Natural killer cell (primary cell): ENCODE measurements at regions not wholly inside any gene's neighbourhood (a gene's known extent, or its start where the extent isn't known, plus 50 kb on each side); places are given as distances from the start of the nearest gene placed in this dataset.

Source experiments
- ATAC-seq, 3 donors: fragments of 150-1000 bp in 2 of 3; fragments of 200-7000 bp in 1 of 3; cut with Tn5 transposase; 1 replicate in 1 of 3; 2 replicates in 2 of 3; pipeline ENCODE4 v1.10.0; 2021; ENCODE audit warnings: mild to moderate bottlenecking in 2 of 3, moderate library complexity in 2 of 3
- DNase-seq, 2 donors: peaks; one replicate each; pipeline versions ENCODE4 v3.0.0 to v3.0.0-alpha.2; 2013 to 2021; ENCODE audit warnings: mixed read lengths in 1 of 2
- H3K27ac ChIP-seq: one replicate; pipeline ENCODE4 v1.5.1; 2013; ENCODE audit warnings: mild to moderate bottlenecking, low read length
- H3K27me3 ChIP-seq: one replicate; pipeline ENCODE4 v1.6.1; 2013; ENCODE audit warnings: low read length; ENCODE audit not compliant: control insufficient read depth, insufficient read depth
- H3K36me3 ChIP-seq: one replicate; pipeline ENCODE4 v1.6.1; 2013; ENCODE audit warnings: low read length; ENCODE audit not compliant: control insufficient read depth, insufficient read depth
- H3K4me1 ChIP-seq: one replicate; pipeline ENCODE4 v1.6.1; 2013; ENCODE audit warnings: low read length; ENCODE audit not compliant: control insufficient read depth, insufficient read depth
- H3K4me3 ChIP-seq: one replicate; pipeline ENCODE4 v1.5.1; 2013; ENCODE audit warnings: low read length
- H3K9me3 ChIP-seq: one replicate; pipeline ENCODE4 v1.6.1; 2013; ENCODE audit warnings: low read length; ENCODE audit not compliant: control insufficient read depth, insufficient read depth
- H3K27ac Mint-ChIP-seq, 2 donors: one replicate each; pipeline ENCODE4 v1.8.0; 2022; ENCODE audit warnings: mild to moderate bottlenecking in 2 of 2, mixed read lengths in 2 of 2, moderate library complexity in 1 of 2
- H3K27me3 Mint-ChIP-seq, 2 donors: one replicate each; pipeline ENCODE4 v1.8.0; 2022; ENCODE audit warnings: low read depth in 2 of 2, mixed read lengths in 2 of 2
- H3K36me3 Mint-ChIP-seq: one replicate; pipeline ENCODE4 v1.8.0; 2022; ENCODE audit warnings: mixed read lengths
- H3K4me1 Mint-ChIP-seq, 2 donors: one replicate each; pipeline ENCODE4 v1.8.0; 2022; ENCODE audit warnings: mixed read lengths in 2 of 2
- H3K4me3 Mint-ChIP-seq: one replicate; pipeline ENCODE4 v1.8.0; 2022; ENCODE audit warnings: mild to moderate bottlenecking, moderate library complexity, mixed read lengths
- H3K9me3 Mint-ChIP-seq, 2 donors: one replicate each; pipeline ENCODE4 v1.8.0; 2022; ENCODE audit warnings: mixed read lengths in 2 of 2
- WGBS: methylation state at CpG from one replicate; pipeline ENCODE4 v1.1.7; 2013; ENCODE audit warnings: missing lambda C conversion rate; ENCODE audit not compliant: insufficient coverage; 5-methylcytosine and 5-hydroxymethylcytosine counted together
- intact Hi-C: fragments of 100-400 bp; cut with micrococcal nuclease; formaldehyde crosslinking; loops from one replicate; pipeline ENCODE4 v1.14.2; 2022
- TF ChIP-seq, protein P1 (sequence below): fragments of 200-600 bp; IDR thresholded peaks from one replicate; pipeline ENCODE4 v1.8.0; 2022; ENCODE audit warnings: antibody characterized with exemption

- H3K36me3 ChIP-seq: no peaks in the 10 kb centered on the region
- H3K4me1 ChIP-seq: no peaks in the 10 kb centered on the region
- ATAC-seq: no peak
- H3K9me3 ChIP-seq: no peaks in the 10 kb centered on the region
- no peak overlapping the region for H3K4me3 ChIP-seq
- Mint-ChIP-seq H3K36me3 (no peaks in the 10 kb centered on the region), H3K4me1 (no peaks in the 10 kb centered on the region), H3K27ac (no peak overlapping the region), H3K4me3 (no peak overlapping the region), H3K9me3 (peaks cover 10 to 11% of the 10 kb centered on the region in 2 donors), H3K27me3 (no peaks in the 10 kb centered on the region)
- DNase-seq: no peak
- intact Hi-C loops: no loop called here
- TF ChIP-seq, protein P1, sequence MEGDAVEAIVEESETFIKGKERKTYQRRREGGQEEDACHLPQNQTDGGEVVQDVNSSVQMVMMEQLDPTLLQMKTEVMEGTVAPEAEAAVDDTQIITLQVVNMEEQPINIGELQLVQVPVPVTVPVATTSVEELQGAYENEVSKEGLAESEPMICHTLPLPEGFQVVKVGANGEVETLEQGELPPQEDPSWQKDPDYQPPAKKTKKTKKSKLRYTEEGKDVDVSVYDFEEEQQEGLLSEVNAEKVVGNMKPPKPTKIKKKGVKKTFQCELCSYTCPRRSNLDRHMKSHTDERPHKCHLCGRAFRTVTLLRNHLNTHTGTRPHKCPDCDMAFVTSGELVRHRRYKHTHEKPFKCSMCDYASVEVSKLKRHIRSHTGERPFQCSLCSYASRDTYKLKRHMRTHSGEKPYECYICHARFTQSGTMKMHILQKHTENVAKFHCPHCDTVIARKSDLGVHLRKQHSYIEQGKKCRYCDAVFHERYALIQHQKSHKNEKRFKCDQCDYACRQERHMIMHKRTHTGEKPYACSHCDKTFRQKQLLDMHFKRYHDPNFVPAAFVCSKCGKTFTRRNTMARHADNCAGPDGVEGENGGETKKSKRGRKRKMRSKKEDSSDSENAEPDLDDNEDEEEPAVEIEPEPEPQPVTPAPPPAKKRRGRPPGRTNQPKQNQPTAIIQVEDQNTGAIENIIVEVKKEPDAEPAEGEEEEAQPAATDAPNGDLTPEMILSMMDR: no peak
- H3K27me3 ChIP-seq: no peaks in the 10 kb centered on the region
- no peak overlapping the region for H3K27ac ChIP-seq
Measured at GRCh38 chr1:164180824-164181223, 378.2 kb upstream of the PBX1 start.

- intact Hi-C loops: no loop called here
- H3K4me1 ChIP-seq: no peaks in the 10 kb centered on the region
- Mint-ChIP-seq H3K36me3 (no peaks in the 10 kb centered on the region), H3K4me1 (no peaks in the 10 kb centered on the region), H3K9me3 (peaks cover 9 to 11% of the 10 kb centered on the region in 2 donors), H3K4me3 (no peak overlapping the region), H3K27me3 (no peaks in the 10 kb centered on the region), H3K27ac (no peak overlapping the region)
- H3K36me3 ChIP-seq: no peaks in the 10 kb centered on the region
- ATAC-seq: no peak
- no peak overlapping the region for H3K4me3 ChIP-seq
- TF ChIP-seq, protein P1: no peak
- DNase-seq: no peak
- WGBS: 84% methylated on average over 3 of the region's 4 CpGs
- H3K27ac ChIP-seq: no peak overlapping the region
- peaks cover 2% of the 10 kb centered on the region for H3K9me3 ChIP-seq
- H3K27me3 ChIP-seq: no peaks in the 10 kb centered on the region
Measured at GRCh38 chr1:164183854-164184635, 374.9 kb upstream of the PBX1 start.

DNA sequence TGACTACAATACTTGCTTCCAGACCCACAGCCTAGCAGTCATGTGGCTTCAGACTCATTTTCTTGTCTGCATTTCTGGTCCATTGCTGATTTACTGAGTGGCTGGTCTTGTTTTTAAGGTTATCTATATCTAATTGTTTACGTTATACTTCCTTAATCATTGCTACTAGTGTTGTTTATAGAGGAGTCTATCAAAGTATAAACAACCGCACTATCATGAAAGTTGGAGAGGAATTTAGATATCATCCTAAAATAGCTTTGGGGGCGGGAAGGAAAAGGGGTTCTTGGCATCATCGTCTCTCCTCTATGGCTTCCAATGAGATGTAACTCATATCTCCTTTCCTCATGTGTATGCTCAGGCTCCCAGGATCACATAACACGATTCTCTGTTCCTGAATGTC, 372.1 kb upstream of the PBX1 start:
- WGBS: 75% methylated on average over 3 of the region's 5 CpGs

More for the DNA sequence above, 372.1 kb upstream of the PBX1 start:
- no peak for DNase-seq
- H3K27ac ChIP-seq: no peak overlapping the region
- H3K4me3 ChIP-seq: no peak overlapping the region
- peaks cover 3% of the 10 kb centered on the region for H3K9me3 ChIP-seq
- H3K27me3 ChIP-seq: no peaks in the 10 kb centered on the region
- no peak for ATAC-seq
- no peaks in the 10 kb centered on the region for H3K27me3 Mint-ChIP-seq
- H3K36me3 ChIP-seq: no peaks in the 10 kb centered on the region
- no peak overlapping the region for H3K4me3 Mint-ChIP-seq
- TF ChIP-seq, protein P1: no peak
- no peaks in the 10 kb centered on the region for H3K36me3 Mint-ChIP-seq
- H3K9me3 Mint-ChIP-seq: peaks cover 7 to 8% of the 10 kb centered on the region in 2 donors
- intact Hi-C loops: no loop called here
- no peak overlapping the region for H3K27ac Mint-ChIP-seq
- H3K4me1 ChIP-seq: no peaks in the 10 kb centered on the region
- H3K4me1 Mint-ChIP-seq: no peaks in the 10 kb centered on the region
